ENCODE measurements at regions not wholly inside any gene's neighbourhood (a gene's known extent, or its start where the extent isn't known, plus 50 kb on each side); places are given as distances from the start of the nearest gene placed in this dataset.
A peak's percentile ranks its signal among the peaks of the same experiment; 100 is the strongest.

DNA sequence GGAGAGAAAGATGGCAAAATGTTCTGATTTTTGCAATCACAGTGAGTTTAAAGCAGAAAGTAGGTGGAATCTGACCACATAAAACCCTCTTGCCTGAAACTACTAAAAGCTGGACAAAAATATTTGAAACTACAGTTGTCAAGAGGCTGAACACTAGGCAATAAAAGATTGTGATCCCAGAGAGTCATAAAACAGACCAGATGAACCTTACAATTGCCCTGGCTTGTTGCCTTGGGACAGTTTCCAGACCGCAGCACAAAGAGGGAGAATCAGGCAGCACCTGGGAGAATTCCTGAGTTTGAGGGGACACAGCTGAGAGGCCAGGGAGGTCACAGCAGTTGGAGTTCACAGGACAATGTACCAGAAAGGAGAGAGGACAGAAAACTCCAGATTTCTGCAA is 107.3 kb upstream of the NANOS1 start:
- 18% methylated on average over 1 of the region's 1 CpG for WGBS (ENCODE audit: insufficient coverage)
- DNase-seq (ENCODE audit: low read depth in 4 of 6, low spot score in 6 of 6) = peak in 1 of 6 donors; percentile 23

GRCh38 chr10:118922972-118923371 is 106.5 kb upstream of the NANOS1 start:
- H3K4me3 ChIP-seq (ENCODE audit: low read depth, low read length) = no peak overlapping the region
- no CpG with 5 or more reads among the region's 2 CpGs for WGBS (ENCODE audit: insufficient coverage)
- no peaks in the 10 kb centered on the region for H3K36me3 ChIP-seq (ENCODE audit: control insufficient read depth, insufficient read depth, low read length)
- no peaks in the 10 kb centered on the region for H3K9me3 ChIP-seq (ENCODE audit: control insufficient read depth, insufficient read depth, low read length)
- no peaks in the 10 kb centered on the region for H3K4me1 ChIP-seq (ENCODE audit: control insufficient read depth, insufficient read depth, low read length)
- DNase-seq (ENCODE audit: low read depth in 4 of 6, low spot score in 6 of 6) = no peak
- no peaks in the 10 kb centered on the region for H3K27me3 ChIP-seq (ENCODE audit: control insufficient read depth, insufficient read depth, low read length)
- no peak overlapping the region for H3K27ac ChIP-seq (ENCODE audit: low read depth, low read length)

More for the DNA sequence above, 107.3 kb upstream of the NANOS1 start:
- no peaks in the 10 kb centered on the region for H3K36me3 ChIP-seq (ENCODE audit: control insufficient read depth, insufficient read depth, low read length)
- no peak overlapping the region for H3K4me3 ChIP-seq (ENCODE audit: low read depth, low read length)
- H3K4me1 ChIP-seq (ENCODE audit: control insufficient read depth, insufficient read depth, low read length) = no peaks in the 10 kb centered on the region
- no peaks in the 10 kb centered on the region for H3K9me3 ChIP-seq (ENCODE audit: control insufficient read depth, insufficient read depth, low read length)
- no peak overlapping the region for H3K27ac ChIP-seq (ENCODE audit: low read depth, low read length)
- H3K27me3 ChIP-seq (ENCODE audit: control insufficient read depth, insufficient read depth, low read length) = no peaks in the 10 kb centered on the region

GRCh38 chr10:118924493-118924892 is 105.0 kb upstream of the NANOS1 start:
- no peak for DNase-seq (ENCODE audit: low read depth in 4 of 6, low spot score in 6 of 6)
- H3K9me3 ChIP-seq (ENCODE audit: control insufficient read depth, insufficient read depth, low read length) = no peaks in the 10 kb centered on the region
- WGBS (ENCODE audit: insufficient coverage) = 61% methylated on average over 2 of the region's 3 CpGs

GRCh38 chr10:118925404-118926071 is 104.0 kb upstream of the NANOS1 start:
- Histone ChIP-seq H3K27ac (ENCODE audit: low read depth, low read length) (no peak overlapping the region), H3K36me3 (ENCODE audit: control insufficient read depth, insufficient read depth, low read length) (no peaks in the 10 kb centered on the region), H3K4me3 (ENCODE audit: low read depth, low read length) (no peak overlapping the region), H3K4me1 (ENCODE audit: control insufficient read depth, insufficient read depth, low read length) (no peaks in the 10 kb centered on the region), H3K27me3 (ENCODE audit: control insufficient read depth, insufficient read depth, low read length) (no peaks in the 10 kb centered on the region), H3K9me3 (ENCODE audit: control insufficient read depth, insufficient read depth, low read length) (no peaks in the 10 kb centered on the region)
- DNase-seq (ENCODE audit: low read depth in 4 of 6, low spot score in 6 of 6) = peak in 1 of 6 donors; percentile 63
- 78% methylated on average over 8 of the region's 8 CpGs for whole genome bisulfite sequencing (ENCODE audit: insufficient coverage)

More at GRCh38 chr10:118924493-118924892, 105.0 kb upstream of the NANOS1 start:
- Histone ChIP-seq H3K4me1 (ENCODE audit: control insufficient read depth, insufficient read depth, low read length) (no peaks in the 10 kb centered on the region), H3K4me3 (ENCODE audit: low read depth, low read length) (no peak overlapping the region), H3K36me3 (ENCODE audit: control insufficient read depth, insufficient read depth, low read length) (no peaks in the 10 kb centered on the region), H3K27ac (ENCODE audit: low read depth, low read length) (no peak overlapping the region), H3K27me3 (ENCODE audit: control insufficient read depth, insufficient read depth, low read length) (no peaks in the 10 kb centered on the region)

GRCh38 chr10:118926072-118926417 is 103.5 kb upstream of the NANOS1 start:
- no peak overlapping the region for H3K27ac ChIP-seq (ENCODE audit: low read depth, low read length)
- no peaks in the 10 kb centered on the region for H3K9me3 ChIP-seq (ENCODE audit: control insufficient read depth, insufficient read depth, low read length)
- no peak for DNase-seq (ENCODE audit: low read depth in 4 of 6, low spot score in 6 of 6)
- 69% methylated on average over 3 of the region's 3 CpGs for WGBS (ENCODE audit: insufficient coverage)
- no peaks in the 10 kb centered on the region for H3K36me3 ChIP-seq (ENCODE audit: control insufficient read depth, insufficient read depth, low read length)
- H3K4me1 ChIP-seq (ENCODE audit: control insufficient read depth, insufficient read depth, low read length) = no peaks in the 10 kb centered on the region
- H3K4me3 ChIP-seq (ENCODE audit: low read depth, low read length) = no peak overlapping the region
- H3K27me3 ChIP-seq (ENCODE audit: control insufficient read depth, insufficient read depth, low read length) = no peaks in the 10 kb centered on the region

GRCh38 chr10:118926441-118926840 is 103.1 kb upstream of the NANOS1 start:
- no peak overlapping the region for H3K27ac ChIP-seq (ENCODE audit: low read depth, low read length)
- no peaks in the 10 kb centered on the region for H3K36me3 ChIP-seq (ENCODE audit: control insufficient read depth, insufficient read depth, low read length)
- 97% methylated on average over 5 of the region's 6 CpGs for WGBS (ENCODE audit: insufficient coverage)
- H3K9me3 ChIP-seq (ENCODE audit: control insufficient read depth, insufficient read depth, low read length) = no peaks in the 10 kb centered on the region
- H3K4me3 ChIP-seq (ENCODE audit: low read depth, low read length) = no peak overlapping the region
- H3K4me1 ChIP-seq (ENCODE audit: control insufficient read depth, insufficient read depth, low read length) = no peaks in the 10 kb centered on the region
- H3K27me3 ChIP-seq (ENCODE audit: control insufficient read depth, insufficient read depth, low read length) = no peaks in the 10 kb centered on the region
- no peak for DNase-seq (ENCODE audit: low read depth in 4 of 6, low spot score in 6 of 6)

- no peak overlapping the region for H3K4me3 ChIP-seq (ENCODE audit: low read depth, low read length)
- H3K27me3 ChIP-seq (ENCODE audit: control insufficient read depth, insufficient read depth, low read length) = no peaks in the 10 kb centered on the region
- no peak overlapping the region for H3K27ac ChIP-seq (ENCODE audit: low read depth, low read length)
- DNase-seq (ENCODE audit: low read depth in 4 of 6, low spot score in 6 of 6) = no peak
- no CpG with 5 or more reads among the region's 1 CpG for WGBS (ENCODE audit: insufficient coverage)
- H3K36me3 ChIP-seq (ENCODE audit: control insufficient read depth, insufficient read depth, low read length) = no peaks in the 10 kb centered on the region
- H3K4me1 ChIP-seq (ENCODE audit: control insufficient read depth, insufficient read depth, low read length) = no peaks in the 10 kb centered on the region
- no peaks in the 10 kb centered on the region for H3K9me3 ChIP-seq (ENCODE audit: control insufficient read depth, insufficient read depth, low read length)
Measured at GRCh38 chr10:118926903-118927302, 102.6 kb upstream of the NANOS1 start.

DNA sequence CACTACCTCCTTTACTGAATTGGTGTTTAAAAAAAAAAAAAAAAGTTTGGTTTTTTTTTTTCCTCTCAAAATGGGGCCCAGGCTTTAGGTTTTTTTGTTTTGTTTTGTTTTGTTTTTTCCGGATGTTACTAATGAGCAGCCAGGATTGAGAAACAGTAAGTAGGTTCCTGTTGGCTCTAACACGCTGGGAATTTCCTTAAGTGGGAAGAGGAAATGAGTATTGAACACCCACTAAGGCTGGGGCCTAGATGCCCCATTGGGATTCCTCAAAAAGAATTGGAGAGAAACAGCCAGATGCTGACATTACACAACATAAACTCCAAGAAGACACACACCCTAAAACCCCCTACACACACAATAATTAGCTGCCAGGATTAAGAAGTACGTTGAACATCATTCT is 102.2 kb upstream of the NANOS1 start:
- Histone ChIP-seq H3K27me3 (ENCODE audit: control insufficient read depth, insufficient read depth, low read length) (no peaks in the 10 kb centered on the region), H3K36me3 (ENCODE audit: control insufficient read depth, insufficient read depth, low read length) (no peaks in the 10 kb centered on the region), H3K4me1 (ENCODE audit: control insufficient read depth, insufficient read depth, low read length) (no peaks in the 10 kb centered on the region), H3K9me3 (ENCODE audit: control insufficient read depth, insufficient read depth, low read length) (no peaks in the 10 kb centered on the region), H3K4me3 (ENCODE audit: low read depth, low read length) (no peak overlapping the region), H3K27ac (ENCODE audit: low read depth, low read length) (no peak overlapping the region)
- WGBS (ENCODE audit: insufficient coverage) = 92% methylated on average over 2 of the region's 3 CpGs
- DNase-seq (ENCODE audit: low read depth in 4 of 6, low spot score in 6 of 6) = peak in 1 of 6 donors; percentile 37

DNA sequence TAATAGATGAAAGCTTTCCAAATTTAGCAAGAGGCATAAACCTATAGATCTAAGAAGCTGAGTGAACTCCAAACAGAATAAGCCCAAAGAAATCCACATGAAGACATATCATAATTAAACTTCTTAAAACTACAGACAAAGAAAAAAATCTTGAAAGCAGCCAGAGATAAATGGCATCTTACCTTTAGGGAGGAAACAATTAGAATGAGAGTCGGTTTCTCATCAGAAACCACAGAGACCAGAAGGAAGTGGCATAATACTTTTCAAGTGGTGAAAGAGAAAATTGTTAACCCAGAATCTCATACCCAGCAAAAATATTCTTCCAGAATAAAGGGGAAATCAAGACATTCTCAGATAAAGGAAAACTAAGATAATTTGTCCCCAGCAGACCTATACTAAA is 98.9 kb upstream of the NANOS1 start:
- no CpG with 5 or more reads among the region's 1 CpG for WGBS (ENCODE audit: insufficient coverage)
- Histone ChIP-seq H3K27me3 (ENCODE audit: control insufficient read depth, insufficient read depth, low read length) (no peaks in the 10 kb centered on the region), H3K4me3 (ENCODE audit: low read depth, low read length) (no peak overlapping the region), H3K27ac (ENCODE audit: low read depth, low read length) (no peak overlapping the region), H3K4me1 (ENCODE audit: control insufficient read depth, insufficient read depth, low read length) (no peaks in the 10 kb centered on the region), H3K36me3 (ENCODE audit: control insufficient read depth, insufficient read depth, low read length) (no peaks in the 10 kb centered on the region), H3K9me3 (ENCODE audit: control insufficient read depth, insufficient read depth, low read length) (no peaks in the 10 kb centered on the region)
- no peak for DNase-seq (ENCODE audit: low read depth in 4 of 6, low spot score in 6 of 6)

DNA sequence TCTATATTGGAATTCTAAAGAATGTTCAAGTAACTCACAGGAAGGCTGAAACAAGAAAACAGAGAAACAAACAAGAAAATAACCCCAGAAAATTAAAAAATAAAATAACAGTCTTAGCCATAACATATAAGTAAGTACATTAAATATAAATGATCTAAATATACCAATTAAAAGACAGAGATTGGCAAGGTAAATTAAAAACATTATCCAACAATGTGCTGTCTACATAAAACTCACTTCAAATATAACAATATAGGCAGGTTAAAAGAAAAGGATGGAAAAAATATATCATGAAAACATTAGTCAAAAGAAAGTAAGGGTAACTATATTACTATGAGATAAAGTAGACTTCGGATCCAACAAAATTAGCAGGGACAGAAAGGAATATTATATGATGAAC is 98.1 kb upstream of the NANOS1 start:
- no peaks in the 10 kb centered on the region for H3K36me3 ChIP-seq (ENCODE audit: control insufficient read depth, insufficient read depth, low read length)
- no peaks in the 10 kb centered on the region for H3K9me3 ChIP-seq (ENCODE audit: control insufficient read depth, insufficient read depth, low read length)
- WGBS (ENCODE audit: insufficient coverage) = no CpG with 5 or more reads among the region's 1 CpG
- no peak for DNase-seq (ENCODE audit: low read depth in 4 of 6, low spot score in 6 of 6)
- H3K27ac ChIP-seq (ENCODE audit: low read depth, low read length) = no peak overlapping the region
- H3K4me3 ChIP-seq (ENCODE audit: low read depth, low read length) = no peak overlapping the region
- no peaks in the 10 kb centered on the region for H3K27me3 ChIP-seq (ENCODE audit: control insufficient read depth, insufficient read depth, low read length)
- no peaks in the 10 kb centered on the region for H3K4me1 ChIP-seq (ENCODE audit: control insufficient read depth, insufficient read depth, low read length)

Data from spinal cord (tissue), 9 donors.